ENCODE measurements at regions not wholly inside any gene's neighbourhood (a gene's known extent, or its start where the extent isn't known, plus 50 kb on each side); places are given as distances from the start of the nearest gene placed in this dataset.

DNA sequence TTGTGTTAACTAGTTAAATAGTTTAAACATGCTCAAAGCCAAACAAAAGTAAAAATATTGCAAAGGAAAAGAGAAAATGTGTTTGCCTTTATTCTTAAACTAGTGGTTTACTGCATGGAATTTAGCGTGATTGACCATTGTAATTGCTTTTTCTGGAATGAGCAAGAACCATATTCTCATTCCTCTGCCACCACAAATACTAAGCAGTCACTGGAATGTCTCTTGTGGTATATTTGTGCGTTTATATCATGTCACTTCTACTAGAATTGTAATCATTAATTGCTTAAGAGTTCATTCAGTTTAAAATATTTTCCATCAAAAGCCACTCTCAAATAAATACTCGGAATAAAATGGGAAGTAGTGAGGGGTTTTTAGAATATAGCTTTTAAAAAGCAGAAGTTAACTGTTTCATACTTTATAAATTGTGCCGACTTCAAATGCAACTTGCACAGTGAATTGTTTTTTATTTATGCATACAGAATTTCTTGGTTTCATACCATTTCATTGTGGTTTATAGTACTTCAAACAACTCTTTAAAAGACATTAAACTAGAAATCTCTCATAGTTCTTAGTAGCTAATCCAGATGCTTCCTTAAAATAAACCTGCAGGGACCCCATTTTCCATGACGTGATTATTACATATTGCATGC lies 288.1 kb downstream of the EPHA4 start:
- Histone ChIP-seq H3K27ac (no peak overlapping the region), H3K27me3 (no peaks in the 10 kb centered on the region), H3K9me3 (no peaks in the 10 kb centered on the region), H3K4me3 (no peak overlapping the region), H3K36me3 (no peaks in the 10 kb centered on the region), H3K4me1 (no peaks in the 10 kb centered on the region)
- DNase-seq (ENCODE audit: low spot score in 2 of 2) = no peak
- TF ChIP-seq POLR2A (IDR thresholded peaks at IDR 0.05) (no peak), POLR2AphosphoS5 (IDR thresholded peaks at IDR 0.05) (no peak)
- TF ChIP-seq, protein P1, sequence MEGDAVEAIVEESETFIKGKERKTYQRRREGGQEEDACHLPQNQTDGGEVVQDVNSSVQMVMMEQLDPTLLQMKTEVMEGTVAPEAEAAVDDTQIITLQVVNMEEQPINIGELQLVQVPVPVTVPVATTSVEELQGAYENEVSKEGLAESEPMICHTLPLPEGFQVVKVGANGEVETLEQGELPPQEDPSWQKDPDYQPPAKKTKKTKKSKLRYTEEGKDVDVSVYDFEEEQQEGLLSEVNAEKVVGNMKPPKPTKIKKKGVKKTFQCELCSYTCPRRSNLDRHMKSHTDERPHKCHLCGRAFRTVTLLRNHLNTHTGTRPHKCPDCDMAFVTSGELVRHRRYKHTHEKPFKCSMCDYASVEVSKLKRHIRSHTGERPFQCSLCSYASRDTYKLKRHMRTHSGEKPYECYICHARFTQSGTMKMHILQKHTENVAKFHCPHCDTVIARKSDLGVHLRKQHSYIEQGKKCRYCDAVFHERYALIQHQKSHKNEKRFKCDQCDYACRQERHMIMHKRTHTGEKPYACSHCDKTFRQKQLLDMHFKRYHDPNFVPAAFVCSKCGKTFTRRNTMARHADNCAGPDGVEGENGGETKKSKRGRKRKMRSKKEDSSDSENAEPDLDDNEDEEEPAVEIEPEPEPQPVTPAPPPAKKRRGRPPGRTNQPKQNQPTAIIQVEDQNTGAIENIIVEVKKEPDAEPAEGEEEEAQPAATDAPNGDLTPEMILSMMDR (IDR thresholded peaks at IDR 0.05) = no peak
- intact Hi-C loops (cut with DNase I; ENCODE audit: low total_unique reads) = no loop called here

DNA sequence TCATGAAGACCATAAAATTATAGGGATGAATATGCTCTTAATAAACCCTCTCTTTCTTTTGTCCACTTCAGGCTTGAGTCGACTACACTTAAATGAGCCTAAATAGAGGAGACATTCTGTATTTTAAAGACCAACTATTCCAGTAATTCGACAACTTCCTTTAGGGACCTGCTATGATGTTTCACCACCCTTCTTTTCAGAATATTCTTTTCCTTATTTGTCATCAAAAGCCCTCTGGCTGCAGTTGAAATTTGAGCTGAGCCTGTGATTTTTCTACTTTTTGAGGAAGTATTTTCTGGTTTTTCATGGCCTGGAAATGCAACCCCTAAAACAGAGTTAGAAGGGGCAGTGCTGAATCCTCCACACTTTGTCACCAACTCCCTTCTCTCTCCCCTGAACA lies 287.0 kb downstream of the EPHA4 start:
- Histone ChIP-seq H3K27ac (no peak overlapping the region), H3K27me3 (no peaks in the 10 kb centered on the region), H3K36me3 (no peaks in the 10 kb centered on the region), H3K4me3 (no peak overlapping the region), H3K9me3 (no peaks in the 10 kb centered on the region), H3K4me1 (no peaks in the 10 kb centered on the region)
- no peak for TF ChIP-seq POLR2AphosphoS5 (IDR thresholded peaks at IDR 0.05)
- TF ChIP-seq, protein P1 (IDR thresholded peaks at IDR 0.05) = no peak
- no peak for DNase-seq (ENCODE audit: low spot score in 2 of 2)
- intact Hi-C loops (cut with DNase I; ENCODE audit: low total_unique reads) = no loop called here

DNA sequence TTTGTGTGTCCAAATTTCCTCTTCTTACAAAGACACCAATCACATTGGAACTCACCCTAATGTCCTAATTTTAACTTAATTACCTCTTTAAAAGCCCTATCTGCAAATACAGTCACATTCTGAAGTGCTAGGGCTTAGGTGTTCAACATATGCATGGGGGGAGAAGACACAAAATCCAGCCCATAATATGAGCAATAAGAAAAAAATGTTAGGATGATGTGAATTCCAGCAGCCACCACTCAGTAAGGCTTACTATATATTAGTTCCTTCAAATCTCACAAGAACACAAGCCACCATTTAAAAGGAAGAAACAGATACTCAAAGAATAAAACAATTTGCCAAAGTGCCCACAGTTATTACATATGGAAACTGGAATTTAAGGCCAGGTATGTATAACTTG lies 285.7 kb downstream of the EPHA4 start:
- H3K27ac ChIP-seq = no peak overlapping the region
- H3K4me3 ChIP-seq = no peak overlapping the region
- H3K36me3 ChIP-seq = no peaks in the 10 kb centered on the region
- no peaks in the 10 kb centered on the region for H3K9me3 ChIP-seq
- TF ChIP-seq POLR2AphosphoS5 (IDR thresholded peaks at IDR 0.05) = no peak
- no peak for TF ChIP-seq POLR2A (IDR thresholded peaks at IDR 0.05)
- TF ChIP-seq, protein P1 (IDR thresholded peaks at IDR 0.05) = no peak
- H3K4me1 ChIP-seq = no peaks in the 10 kb centered on the region
- intact Hi-C loops (cut with DNase I; ENCODE audit: low total_unique reads) = no loop called here
- no peak for DNase-seq (ENCODE audit: low spot score in 2 of 2)
- H3K27me3 ChIP-seq = no peaks in the 10 kb centered on the region

DNA sequence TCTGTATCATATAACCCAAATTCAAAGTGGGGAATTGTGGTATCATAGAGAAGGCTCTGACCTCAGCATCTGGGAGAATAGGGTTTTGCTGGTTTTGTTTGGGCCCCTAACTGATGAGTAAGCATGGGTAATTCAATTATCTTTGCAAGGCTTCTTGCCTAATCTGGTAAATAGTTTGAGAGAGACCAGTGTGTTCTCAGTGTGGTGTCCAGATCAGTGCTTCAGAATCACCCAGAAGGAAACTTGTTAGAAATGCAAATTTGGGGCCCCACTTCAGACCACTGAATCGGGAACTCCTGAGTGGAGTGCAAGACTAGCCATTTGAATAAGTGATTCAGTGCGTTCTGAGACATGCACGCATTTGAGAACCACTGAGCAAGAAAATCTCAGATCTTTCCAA lies 282.7 kb downstream of the EPHA4 start:
- H3K9me3 ChIP-seq = no peaks in the 10 kb centered on the region
- intact Hi-C loops (cut with DNase I; ENCODE audit: low total_unique reads) = no loop called here
- no peak for DNase-seq (ENCODE audit: low spot score in 2 of 2)
- H3K27ac ChIP-seq = no peak overlapping the region
- H3K4me3 ChIP-seq = no peak overlapping the region
- H3K36me3 ChIP-seq = no peaks in the 10 kb centered on the region
- no peaks in the 10 kb centered on the region for H3K4me1 ChIP-seq
- TF ChIP-seq POLR2A (IDR thresholded peaks at IDR 0.05) (no peak), POLR2AphosphoS5 (IDR thresholded peaks at IDR 0.05) (no peak)
- TF ChIP-seq, protein P1 (IDR thresholded peaks at IDR 0.05) = no peak
- H3K27me3 ChIP-seq = no peaks in the 10 kb centered on the region

DNA sequence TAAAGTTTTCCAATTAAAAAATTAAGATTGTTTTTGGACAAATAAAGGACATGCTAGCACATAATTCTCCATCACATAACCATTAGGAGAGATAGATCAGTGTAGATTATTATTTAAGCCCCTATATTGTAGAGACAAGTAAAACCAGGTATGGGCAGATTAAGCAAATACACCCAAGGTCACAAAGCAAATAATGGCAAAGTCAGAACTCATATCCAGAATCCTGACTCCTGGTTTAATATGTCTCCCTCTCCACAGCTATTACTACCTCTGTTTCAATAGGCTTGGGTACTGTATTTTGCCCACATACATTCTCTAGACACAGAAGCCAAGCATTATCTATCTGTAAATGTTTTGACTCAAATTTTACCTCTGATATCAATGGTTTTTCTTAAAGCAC lies 282.3 kb downstream of the EPHA4 start:
- no peak overlapping the region for H3K4me3 ChIP-seq
- no peak overlapping the region for H3K27ac ChIP-seq
- H3K27me3 ChIP-seq = no peaks in the 10 kb centered on the region
- no peaks in the 10 kb centered on the region for H3K9me3 ChIP-seq
- no peak for DNase-seq (ENCODE audit: low spot score in 2 of 2)
- H3K36me3 ChIP-seq = no peaks in the 10 kb centered on the region
- intact Hi-C loops (cut with DNase I; ENCODE audit: low total_unique reads) = no loop called here
- TF ChIP-seq POLR2AphosphoS5 (IDR thresholded peaks at IDR 0.05) = no peak
- no peak for TF ChIP-seq POLR2A (IDR thresholded peaks at IDR 0.05)
- TF ChIP-seq, protein P1 (IDR thresholded peaks at IDR 0.05) = no peak
- H3K4me1 ChIP-seq = no peaks in the 10 kb centered on the region

Data from breast epithelium (tissue), 4 donors.